ENCODE measurements at regions not wholly inside any gene's neighbourhood (a gene's known extent, or its start where the extent isn't known, plus 50 kb on each side); places are given as distances from the start of the nearest gene placed in this dataset.

- 90% methylated on average over 2 of the region's 2 CpGs for WGBS
- H3K9me3 ChIP-seq: no peaks in the 10 kb centered on the region
- H3K4me3 ChIP-seq: no peak overlapping the region
- intact Hi-C loops (cut with DNase I): no loop called here
- H3K4me1 ChIP-seq (replicated peaks): no peaks in the 10 kb centered on the region
- no peaks in the 10 kb centered on the region for H3K27me3 ChIP-seq (replicated peaks; ENCODE audit: insufficient read depth)
- no peak for TF ChIP-seq POLR2AphosphoS5 (IDR thresholded peaks at IDR 0.05)
- TF ChIP-seq CTCF (IDR thresholded peaks at IDR 0.05): no peak
- no peak for TF ChIP-seq POLR2A (IDR thresholded peaks at IDR 0.05)
- H3K36me3 ChIP-seq: no peaks in the 10 kb centered on the region
- H3K27ac ChIP-seq: no peak overlapping the region
- DNase-seq (ENCODE audit: low spot score): no peak
Observed at GRCh38 chr4:111506706-111507105, 638.5 kb upstream of the FAM241A start.

- no peak for TF ChIP-seq POLR2A (IDR thresholded peaks at IDR 0.05)
- TF ChIP-seq CTCF (IDR thresholded peaks at IDR 0.05): no peak
- no peak for TF ChIP-seq POLR2AphosphoS5 (IDR thresholded peaks at IDR 0.05)
- no peaks in the 10 kb centered on the region for H3K4me1 ChIP-seq (replicated peaks)
- no peak overlapping the region for H3K27ac ChIP-seq
- intact Hi-C loops (cut with DNase I): no loop called here
- DNase-seq (ENCODE audit: low spot score): no peak
- H3K27me3 ChIP-seq (replicated peaks; ENCODE audit: insufficient read depth): no peaks in the 10 kb centered on the region
- no peaks in the 10 kb centered on the region for H3K9me3 ChIP-seq
- H3K4me3 ChIP-seq: no peak overlapping the region
- H3K36me3 ChIP-seq: no peaks in the 10 kb centered on the region
Observed at GRCh38 chr4:111510535-111510934, 634.7 kb upstream of the FAM241A start.

GRCh38 chr4:111512081-111512783 is 633.0 kb upstream of the FAM241A start:
- H3K9me3 ChIP-seq: no peaks in the 10 kb centered on the region
- no peaks in the 10 kb centered on the region for H3K4me1 ChIP-seq (replicated peaks)
- no peaks in the 10 kb centered on the region for H3K27me3 ChIP-seq (replicated peaks; ENCODE audit: insufficient read depth)
- DNase-seq (ENCODE audit: low spot score): no peak
- no peak for TF ChIP-seq CTCF (IDR thresholded peaks at IDR 0.05)
- no peak for TF ChIP-seq POLR2A (IDR thresholded peaks at IDR 0.05)
- no peak for TF ChIP-seq POLR2AphosphoS5 (IDR thresholded peaks at IDR 0.05)
- no peak overlapping the region for H3K27ac ChIP-seq
- intact Hi-C loops (cut with DNase I): no loop called here
- H3K36me3 ChIP-seq: no peaks in the 10 kb centered on the region
- 88% methylated on average over 5 of the region's 5 CpGs for whole genome bisulfite sequencing
- no peak overlapping the region for H3K4me3 ChIP-seq

- TF ChIP-seq POLR2AphosphoS5 (IDR thresholded peaks at IDR 0.05) (no peak), CTCF (IDR thresholded peaks at IDR 0.05) (no peak), POLR2A (IDR thresholded peaks at IDR 0.05) (no peak)
- WGBS: 42% methylated on average over 5 of the region's 5 CpGs
- H3K27me3 ChIP-seq (replicated peaks; ENCODE audit: insufficient read depth): no peaks in the 10 kb centered on the region
- H3K4me1 ChIP-seq (replicated peaks): no peaks in the 10 kb centered on the region
- H3K9me3 ChIP-seq: no peaks in the 10 kb centered on the region
- no peak overlapping the region for H3K27ac ChIP-seq
- no peak overlapping the region for H3K4me3 ChIP-seq
- intact Hi-C loops (cut with DNase I): no loop called here
- H3K36me3 ChIP-seq: no peaks in the 10 kb centered on the region
- DNase-seq (ENCODE audit: low spot score): no peak
Observed at GRCh38 chr4:111519683-111520082, 625.6 kb upstream of the FAM241A start.

- TF ChIP-seq CTCF (IDR thresholded peaks at IDR 0.05) (no peak), POLR2AphosphoS5 (IDR thresholded peaks at IDR 0.05) (no peak), POLR2A (IDR thresholded peaks at IDR 0.05) (no peak)
- 65% methylated on average over 2 of the region's 2 CpGs for WGBS
Observed at GRCh38 chr4:111530446-111530845, 614.8 kb upstream of the FAM241A start.

More at GRCh38 chr4:111530446-111530845, 614.8 kb upstream of the FAM241A start:
- H3K4me1 ChIP-seq (replicated peaks): no peaks in the 10 kb centered on the region
- no peak for DNase-seq (ENCODE audit: low spot score)
- intact Hi-C loops (cut with DNase I): no loop called here
- no peaks in the 10 kb centered on the region for H3K9me3 ChIP-seq
- no peaks in the 10 kb centered on the region for H3K27me3 ChIP-seq (replicated peaks; ENCODE audit: insufficient read depth)
- H3K27ac ChIP-seq: no peak overlapping the region
- no peak overlapping the region for H3K4me3 ChIP-seq
- H3K36me3 ChIP-seq: no peaks in the 10 kb centered on the region
